ENCODE measurements at regions not wholly inside any gene's neighbourhood (a gene's known extent, or its start where the extent isn't known, plus 50 kb on each side); places are given as distances from the start of the nearest gene placed in this dataset.

DNA sequence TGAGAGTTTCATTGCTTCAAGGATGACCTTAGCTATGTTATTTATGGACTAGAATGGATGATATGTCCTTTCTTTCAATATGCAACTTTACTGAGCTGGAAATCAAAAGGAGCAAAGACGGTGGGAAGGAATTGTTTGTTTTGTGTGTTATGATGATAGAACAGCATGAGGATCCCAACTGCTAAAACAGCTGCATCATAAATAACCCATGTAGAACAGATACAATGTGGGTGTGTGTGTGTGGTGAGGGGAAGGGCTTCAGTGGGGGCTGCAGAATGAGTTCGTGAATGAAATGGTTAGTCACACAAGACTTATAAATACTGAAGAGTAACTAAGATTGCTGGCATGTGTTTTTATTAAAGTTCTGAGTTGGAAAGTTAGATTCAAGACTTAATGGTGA lies 80.1 kb downstream of the DACT1 start:
- TF ChIP-seq POLR2A (IDR thresholded peaks at IDR 0.05) = no peak
- TF ChIP-seq, protein P1, sequence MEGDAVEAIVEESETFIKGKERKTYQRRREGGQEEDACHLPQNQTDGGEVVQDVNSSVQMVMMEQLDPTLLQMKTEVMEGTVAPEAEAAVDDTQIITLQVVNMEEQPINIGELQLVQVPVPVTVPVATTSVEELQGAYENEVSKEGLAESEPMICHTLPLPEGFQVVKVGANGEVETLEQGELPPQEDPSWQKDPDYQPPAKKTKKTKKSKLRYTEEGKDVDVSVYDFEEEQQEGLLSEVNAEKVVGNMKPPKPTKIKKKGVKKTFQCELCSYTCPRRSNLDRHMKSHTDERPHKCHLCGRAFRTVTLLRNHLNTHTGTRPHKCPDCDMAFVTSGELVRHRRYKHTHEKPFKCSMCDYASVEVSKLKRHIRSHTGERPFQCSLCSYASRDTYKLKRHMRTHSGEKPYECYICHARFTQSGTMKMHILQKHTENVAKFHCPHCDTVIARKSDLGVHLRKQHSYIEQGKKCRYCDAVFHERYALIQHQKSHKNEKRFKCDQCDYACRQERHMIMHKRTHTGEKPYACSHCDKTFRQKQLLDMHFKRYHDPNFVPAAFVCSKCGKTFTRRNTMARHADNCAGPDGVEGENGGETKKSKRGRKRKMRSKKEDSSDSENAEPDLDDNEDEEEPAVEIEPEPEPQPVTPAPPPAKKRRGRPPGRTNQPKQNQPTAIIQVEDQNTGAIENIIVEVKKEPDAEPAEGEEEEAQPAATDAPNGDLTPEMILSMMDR (IDR thresholded peaks at IDR 0.05 in 4 of 5, conservative IDR thresholded peaks at IDR 0.05 in 1 of 5) = no peak

All from gastrocnemius medialis (tissue), 4 donors.